ENCODE measurements at regions not wholly inside any gene's neighbourhood (a gene's known extent, or its start where the extent isn't known, plus 50 kb on each side); places are given as distances from the start of the nearest gene placed in this dataset.

GRCh38 chr6:84916704-84917103, 152.3 kb upstream of the TBX18 start:
- TF ChIP-seq POLR2AphosphoS5 (IDR thresholded peaks at IDR 0.05; ENCODE audit: borderline replicate concordance, low read depth, low read length), result no peak
- no peak for TF ChIP-seq EZH2 (IDR thresholded peaks at IDR 0.05)
- TF ChIP-seq FOXP2 (optimal IDR thresholded peaks at IDR 0.05; ENCODE audit: control extremely low read depth, extremely low read length, insufficient read depth), result no peak
